Calu3 (cell line): ENCODE measurements at regions not wholly inside any gene's neighbourhood (a gene's known extent, or its start where the extent isn't known, plus 50 kb on each side); places are given as distances from the start of the nearest gene placed in this dataset.

Experiments
- BruUV-seq: library from RNA; stranded (reverse); fragments of 400-500 nt; replicated peaks from 2 replicates; lab custom pipeline; 2021; lab: Mats Ljungman, UMichigan
- CTCF ChIA-PET: fragments of 300-600 bp; sonication (Branson Sonifier 250); formaldehyde crosslinking; loops from one replicate; lab custom pipeline; 2022; ENCODE audit warnings: antibody characterized with exemption; lab: Charles Lee
- DNase-seq: peaks from one replicate; pipeline ENCODE4 v3.0.0; 2022
- H3K27ac Mint-ChIP-seq: one replicate; pipeline ENCODE4 v1.8.0; 2022; ENCODE audit warnings: mixed read lengths; ENCODE audit not compliant: unreplicated experiment
- H3K27me3 Mint-ChIP-seq: one replicate; pipeline ENCODE4 v1.8.0; 2022; ENCODE audit warnings: mixed read lengths; ENCODE audit not compliant: unreplicated experiment
- H3K36me3 Mint-ChIP-seq: one replicate; pipeline ENCODE4 v1.8.0; 2022; ENCODE audit warnings: mild to moderate bottlenecking, moderate library complexity, mixed read lengths; ENCODE audit not compliant: insufficient read depth, unreplicated experiment
- H3K4me1 Mint-ChIP-seq: one replicate; pipeline ENCODE4 v1.8.0; 2022; ENCODE audit warnings: mild to moderate bottlenecking, low read depth, mixed read lengths; ENCODE audit not compliant: unreplicated experiment
- H3K4me3 Mint-ChIP-seq: one replicate; pipeline ENCODE4 v1.8.0; 2022; ENCODE audit warnings: mild to moderate bottlenecking, low read depth, moderate library complexity, mixed read lengths; ENCODE audit not compliant: unreplicated experiment
- H3K9me3 Mint-ChIP-seq: one replicate; pipeline ENCODE4 v1.8.0; 2022; ENCODE audit warnings: low read depth, mixed read lengths; ENCODE audit not compliant: unreplicated experiment
- intact Hi-C: fragments of 100-400 bp; cut with micrococcal nuclease; formaldehyde crosslinking; loops from one replicate; pipeline ENCODE4 v1.10.0; 2022; ENCODE audit not compliant: unreplicated experiment
- TF ChIP-seq, protein P1 (sequence below): fragments of 200-600 bp; IDR thresholded peaks from one replicate; pipeline ENCODE4 v1.8.0; 2022; ENCODE audit warnings: antibody characterized with exemption; ENCODE audit not compliant: unreplicated experiment

DNA sequence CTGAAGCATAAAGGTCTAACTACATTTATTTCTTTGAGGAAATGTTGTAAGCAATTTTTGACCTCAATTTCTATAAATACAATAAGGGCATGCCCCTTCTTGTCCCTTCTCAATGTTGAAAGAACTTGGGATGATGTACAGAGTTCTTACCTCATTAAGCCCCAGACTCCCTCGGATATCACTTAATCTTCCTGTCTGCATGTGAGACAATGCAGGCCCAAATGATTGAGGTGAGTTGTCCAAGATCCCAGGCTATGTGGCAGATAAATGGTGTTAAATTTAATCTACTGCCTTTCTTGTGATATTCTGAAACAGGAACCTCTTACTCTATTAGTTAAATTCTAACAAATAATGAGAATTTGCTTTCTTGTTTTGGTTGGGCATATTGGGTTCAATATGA lies 1073.4 kb upstream of the GYPC start:
- Mint-ChIP-seq H3K4me3 (no peak overlapping the region), H3K36me3 (no peaks in the 10 kb centered on the region), H3K9me3 (peaks cover 7% of the 10 kb centered on the region), H3K4me1 (no peaks in the 10 kb centered on the region), H3K27ac (no peak overlapping the region), H3K27me3 (no peaks in the 10 kb centered on the region)
- TF ChIP-seq, protein P1, sequence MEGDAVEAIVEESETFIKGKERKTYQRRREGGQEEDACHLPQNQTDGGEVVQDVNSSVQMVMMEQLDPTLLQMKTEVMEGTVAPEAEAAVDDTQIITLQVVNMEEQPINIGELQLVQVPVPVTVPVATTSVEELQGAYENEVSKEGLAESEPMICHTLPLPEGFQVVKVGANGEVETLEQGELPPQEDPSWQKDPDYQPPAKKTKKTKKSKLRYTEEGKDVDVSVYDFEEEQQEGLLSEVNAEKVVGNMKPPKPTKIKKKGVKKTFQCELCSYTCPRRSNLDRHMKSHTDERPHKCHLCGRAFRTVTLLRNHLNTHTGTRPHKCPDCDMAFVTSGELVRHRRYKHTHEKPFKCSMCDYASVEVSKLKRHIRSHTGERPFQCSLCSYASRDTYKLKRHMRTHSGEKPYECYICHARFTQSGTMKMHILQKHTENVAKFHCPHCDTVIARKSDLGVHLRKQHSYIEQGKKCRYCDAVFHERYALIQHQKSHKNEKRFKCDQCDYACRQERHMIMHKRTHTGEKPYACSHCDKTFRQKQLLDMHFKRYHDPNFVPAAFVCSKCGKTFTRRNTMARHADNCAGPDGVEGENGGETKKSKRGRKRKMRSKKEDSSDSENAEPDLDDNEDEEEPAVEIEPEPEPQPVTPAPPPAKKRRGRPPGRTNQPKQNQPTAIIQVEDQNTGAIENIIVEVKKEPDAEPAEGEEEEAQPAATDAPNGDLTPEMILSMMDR = no peak
- no peak for DNase-seq
- CTCF ChIA-PET = no interaction called here
- BruUV-seq = no TSS peak
- intact Hi-C loops = no loop called here

DNA sequence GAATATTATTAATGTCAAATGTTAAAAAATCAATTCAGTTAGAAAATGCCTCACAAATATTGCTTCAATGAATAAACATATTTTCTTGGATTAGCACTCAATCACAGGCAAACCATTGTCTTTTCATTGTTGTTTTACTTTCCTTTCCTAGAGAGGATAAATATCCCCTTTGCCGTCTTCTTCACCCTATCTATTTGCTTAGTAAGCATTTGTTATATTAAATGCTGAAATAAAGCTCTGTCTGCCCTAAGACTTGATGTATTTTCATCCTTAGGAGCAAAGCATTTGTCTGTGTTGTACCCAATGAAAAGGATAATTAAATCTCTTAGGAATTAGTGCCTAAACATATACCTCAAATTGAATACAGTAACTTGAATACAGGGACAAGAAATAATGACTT lies 1071.2 kb upstream of the GYPC start:
- Mint-ChIP-seq H3K27me3 (no peaks in the 10 kb centered on the region), H3K27ac (no peak overlapping the region), H3K4me1 (no peaks in the 10 kb centered on the region), H3K36me3 (no peaks in the 10 kb centered on the region), H3K4me3 (no peak overlapping the region), H3K9me3 (peaks cover 10% of the 10 kb centered on the region)
- DNase-seq = no peak
- TF ChIP-seq, protein P1 = no peak
- CTCF ChIA-PET = no interaction called here
- intact Hi-C loops = no loop called here
- BruUV-seq = no TSS peak

DNA sequence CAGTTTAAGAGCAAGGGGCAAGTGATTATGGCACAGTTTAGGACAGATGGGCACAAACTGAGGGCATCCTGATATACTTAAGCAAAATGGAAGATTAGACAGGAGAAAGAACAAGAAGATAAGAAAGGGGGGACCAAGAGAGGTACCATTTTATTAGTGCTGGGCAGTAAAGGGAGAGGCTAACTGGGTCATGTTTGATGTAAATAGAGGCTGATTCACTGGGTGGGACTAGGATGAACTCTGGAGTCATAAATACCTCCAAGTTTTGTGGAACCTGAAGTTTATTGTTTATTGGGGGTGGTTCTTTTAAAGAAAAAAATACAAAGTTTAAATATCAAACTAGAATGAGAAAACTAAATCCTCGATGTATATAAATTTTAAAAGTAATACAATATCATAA lies 1067.2 kb upstream of the GYPC start:
- intact Hi-C loops = no loop called here
- Mint-ChIP-seq H3K27ac (no peak overlapping the region), H3K27me3 (no peaks in the 10 kb centered on the region), H3K36me3 (no peaks in the 10 kb centered on the region), H3K4me1 (no peaks in the 10 kb centered on the region), H3K4me3 (no peak overlapping the region), H3K9me3 (peaks cover 18% of the 10 kb centered on the region)
- no TSS peak for BruUV-seq
- TF ChIP-seq, protein P1 = no peak
- DNase-seq = no peak
- CTCF ChIA-PET = no interaction called here

DNA sequence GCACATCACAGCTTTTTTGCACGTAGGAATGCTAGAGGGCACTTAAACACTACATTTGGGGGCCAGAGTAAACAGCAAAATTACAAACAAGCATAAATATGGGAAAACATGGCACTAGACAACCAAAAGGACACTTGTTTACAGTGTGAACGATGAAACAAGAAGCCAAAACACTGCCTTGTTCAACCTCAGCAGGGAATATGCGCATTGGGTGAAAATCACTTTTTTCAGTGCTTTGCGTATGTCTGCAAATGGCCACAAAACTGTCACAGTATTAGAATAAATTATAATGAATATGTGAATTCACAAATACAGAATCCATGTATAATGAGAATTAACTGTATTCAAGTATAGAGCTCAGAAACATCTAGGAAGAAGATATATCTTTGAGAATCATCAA lies 1064.0 kb upstream of the GYPC start:
- no peaks in the 10 kb centered on the region for H3K27me3 Mint-ChIP-seq
- H3K4me3 Mint-ChIP-seq = no peak overlapping the region
- CTCF ChIA-PET = no interaction called here
- no TSS peak for BruUV-seq
- no peaks in the 10 kb centered on the region for H3K36me3 Mint-ChIP-seq
- no peaks in the 10 kb centered on the region for H3K4me1 Mint-ChIP-seq
- intact Hi-C loops = no loop called here
- DNase-seq = no peak
- no peak overlapping the region for H3K27ac Mint-ChIP-seq
- TF ChIP-seq, protein P1 = no peak
- peaks cover 11% of the 10 kb centered on the region for H3K9me3 Mint-ChIP-seq
